Calu3 (cell line): ENCODE measurements at regions not wholly inside any gene's neighbourhood (a gene's known extent, or its start where the extent isn't known, plus 50 kb on each side); places are given as distances from the start of the nearest gene placed in this dataset.

Experiments
- BruUV-seq: library from RNA; stranded (reverse); fragments of 400-500 nt; replicated peaks from 2 replicates; lab custom pipeline; 2021; lab: Mats Ljungman, UMichigan
- CTCF ChIA-PET: fragments of 300-600 bp; sonication (Branson Sonifier 250); formaldehyde crosslinking; loops from one replicate; lab custom pipeline; 2022; ENCODE audit warnings: antibody characterized with exemption; lab: Charles Lee
- DNase-seq: peaks from one replicate; pipeline ENCODE4 v3.0.0; 2022
- H3K27ac Mint-ChIP-seq: one replicate; pipeline ENCODE4 v1.8.0; 2022; ENCODE audit warnings: mixed read lengths; ENCODE audit not compliant: unreplicated experiment
- H3K27me3 Mint-ChIP-seq: one replicate; pipeline ENCODE4 v1.8.0; 2022; ENCODE audit warnings: mixed read lengths; ENCODE audit not compliant: unreplicated experiment
- H3K36me3 Mint-ChIP-seq: one replicate; pipeline ENCODE4 v1.8.0; 2022; ENCODE audit warnings: mild to moderate bottlenecking, moderate library complexity, mixed read lengths; ENCODE audit not compliant: insufficient read depth, unreplicated experiment
- H3K4me1 Mint-ChIP-seq: one replicate; pipeline ENCODE4 v1.8.0; 2022; ENCODE audit warnings: mild to moderate bottlenecking, low read depth, mixed read lengths; ENCODE audit not compliant: unreplicated experiment
- H3K4me3 Mint-ChIP-seq: one replicate; pipeline ENCODE4 v1.8.0; 2022; ENCODE audit warnings: mild to moderate bottlenecking, low read depth, moderate library complexity, mixed read lengths; ENCODE audit not compliant: unreplicated experiment
- H3K9me3 Mint-ChIP-seq: one replicate; pipeline ENCODE4 v1.8.0; 2022; ENCODE audit warnings: low read depth, mixed read lengths; ENCODE audit not compliant: unreplicated experiment
- CTCF ChIP-seq: fragments of 200-600 bp; IDR thresholded peaks from one replicate; pipeline ENCODE4 v1.8.0; 2022; ENCODE audit warnings: antibody characterized with exemption; ENCODE audit not compliant: unreplicated experiment
- intact Hi-C: fragments of 100-400 bp; cut with micrococcal nuclease; formaldehyde crosslinking; loops from one replicate; pipeline ENCODE4 v1.10.0; 2022; ENCODE audit not compliant: unreplicated experiment

GRCh38 chr7:45293295-45293942 is 135.8 kb downstream of the RAMP3 start:
- no peak for TF ChIP-seq CTCF
- intact Hi-C loops: no loop called here
- BruUV-seq: no TSS peak
- H3K27ac Mint-ChIP-seq: no peak overlapping the region
- H3K36me3 Mint-ChIP-seq: no peaks in the 10 kb centered on the region
- H3K27me3 Mint-ChIP-seq: peaks cover 64% of the 10 kb centered on the region
- H3K9me3 Mint-ChIP-seq: no peaks in the 10 kb centered on the region
- no peak overlapping the region for H3K4me3 Mint-ChIP-seq
- DNase-seq: no peak
- CTCF ChIA-PET: no interaction called here
- no peaks in the 10 kb centered on the region for H3K4me1 Mint-ChIP-seq

- no peaks in the 10 kb centered on the region for H3K9me3 Mint-ChIP-seq
- H3K4me3 Mint-ChIP-seq: no peak overlapping the region
- peaks cover 70% of the 10 kb centered on the region for H3K27me3 Mint-ChIP-seq
- CTCF ChIA-PET: interaction anchor here (0.6 kb wide), 1 partner anchor 435 kb away, joined by 4 read pairs; no protein-coding TSS in a partner anchor
- H3K27ac Mint-ChIP-seq: no peak overlapping the region
- H3K36me3 Mint-ChIP-seq: no peaks in the 10 kb centered on the region
- BruUV-seq: no TSS peak
- intact Hi-C loops: no loop called here
- no peak for DNase-seq
- no peaks in the 10 kb centered on the region for H3K4me1 Mint-ChIP-seq
- TF ChIP-seq CTCF: no peak
Observed at GRCh38 chr7:45294559-45294958, 137.0 kb downstream of the RAMP3 start.

GRCh38 chr7:45295222-45295621 is 137.6 kb downstream of the RAMP3 start:
- no TSS peak for BruUV-seq

GRCh38 chr7:45296748-45297147 is 139.2 kb downstream of the RAMP3 start:
- no peak for DNase-seq
- H3K27me3 Mint-ChIP-seq: peaks cover 88% of the 10 kb centered on the region
- H3K9me3 Mint-ChIP-seq: peaks cover 4% of the 10 kb centered on the region
- H3K4me1 Mint-ChIP-seq: no peaks in the 10 kb centered on the region
- no peak overlapping the region for H3K4me3 Mint-ChIP-seq
- no peak overlapping the region for H3K27ac Mint-ChIP-seq
- CTCF ChIA-PET: interaction anchor here (0.7 kb wide), 1 partner anchor 411 kb away, joined by 5 read pairs; the partner anchor contains the start of gene PURB
- intact Hi-C loops: no loop called here
- no peaks in the 10 kb centered on the region for H3K36me3 Mint-ChIP-seq
- TF ChIP-seq CTCF: no peak
- no TSS peak for BruUV-seq

More at GRCh38 chr7:45295222-45295621, 137.6 kb downstream of the RAMP3 start:
- H3K27ac Mint-ChIP-seq: no peak overlapping the region
- no peak for TF ChIP-seq CTCF
- H3K4me3 Mint-ChIP-seq: no peak overlapping the region
- H3K36me3 Mint-ChIP-seq: no peaks in the 10 kb centered on the region
- no peaks in the 10 kb centered on the region for H3K9me3 Mint-ChIP-seq
- CTCF ChIA-PET: no interaction called here
- intact Hi-C loops: no loop called here
- DNase-seq: no peak
- H3K27me3 Mint-ChIP-seq: peaks cover 76% of the 10 kb centered on the region
- no peaks in the 10 kb centered on the region for H3K4me1 Mint-ChIP-seq
